Astrocyte of the cerebellum (primary cell): ENCODE measurements at regions not wholly inside any gene's neighbourhood (a gene's known extent, or its start where the extent isn't known, plus 50 kb on each side); places are given as distances from the start of the nearest gene placed in this dataset.
"Not testable (repeated sequence)": the region's sequence is repeated elsewhere in the genome, so short reads cannot be mapped to it uniquely, and the experiment has no call there.

Source experiments
- DNase-seq: peaks from one replicate; pipeline ENCODE4 v3.0.0-alpha.2; 2011; ENCODE audit warnings: low read depth
- H3K4me3 ChIP-seq: 2 replicates; pipeline ENCODE4 v1.5.1; 2011; ENCODE audit warnings: mild to moderate bottlenecking, low read depth, low read length, moderate library complexity
- in situ Hi-C: cut with HindIII; loops from 2 replicates; pipeline ENCODE4 v1.10.0; 2017; ENCODE audit warnings: low sequenced_read_pairs
- TF ChIP-seq, protein P1 (sequence below): IDR thresholded peaks from 2 replicates; pipeline ENCODE4 v1.5.1; 2012; ENCODE audit warnings: low read length, low read depth, moderate library complexity, mild to moderate bottlenecking; ENCODE audit errors: missing control alignments

DNA sequence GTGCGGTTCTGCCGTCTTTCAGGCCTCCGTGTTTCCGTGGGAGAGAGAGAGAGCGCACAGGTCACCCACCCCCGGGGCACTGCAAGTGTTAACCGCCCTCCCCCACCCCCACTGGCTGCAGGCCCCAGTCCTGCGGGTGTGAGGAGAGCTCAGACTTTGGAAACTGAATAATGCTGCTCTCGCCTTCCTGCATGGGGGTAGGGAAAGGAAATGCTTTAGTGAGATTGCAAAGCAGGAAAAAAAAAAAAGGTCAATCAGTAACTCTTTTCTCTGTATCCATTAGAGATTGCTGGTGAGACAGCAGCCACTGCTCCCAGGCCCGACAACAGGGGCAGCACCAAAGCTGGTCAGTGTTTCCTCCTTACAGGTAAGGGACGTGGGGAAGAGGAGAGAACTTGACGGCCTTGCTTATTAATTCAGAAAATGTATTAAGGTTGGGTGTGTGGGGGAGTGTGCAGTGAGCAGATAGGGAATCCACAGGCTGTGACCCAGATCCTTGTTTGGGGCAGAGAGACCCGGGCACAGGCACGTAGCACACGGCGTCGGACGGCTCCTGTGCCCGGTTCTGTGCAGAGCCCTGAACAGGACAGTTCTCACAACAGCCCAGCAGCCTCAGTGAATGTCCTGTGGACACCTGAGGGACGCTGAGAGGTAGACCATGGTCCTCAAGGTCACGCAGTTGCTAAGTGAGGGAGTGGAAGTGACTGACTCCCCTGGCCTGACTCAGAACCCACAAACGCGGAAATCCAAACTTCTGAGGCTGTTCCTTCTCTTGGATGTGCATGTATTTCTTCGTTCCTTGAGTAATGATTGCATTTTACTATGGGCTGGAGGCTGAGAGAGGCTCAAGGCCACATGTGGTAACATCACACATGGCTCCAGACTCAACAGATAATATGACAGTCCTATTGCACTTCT, 156.5 kb downstream of the FOXL1 start:
- TF ChIP-seq, protein P1, sequence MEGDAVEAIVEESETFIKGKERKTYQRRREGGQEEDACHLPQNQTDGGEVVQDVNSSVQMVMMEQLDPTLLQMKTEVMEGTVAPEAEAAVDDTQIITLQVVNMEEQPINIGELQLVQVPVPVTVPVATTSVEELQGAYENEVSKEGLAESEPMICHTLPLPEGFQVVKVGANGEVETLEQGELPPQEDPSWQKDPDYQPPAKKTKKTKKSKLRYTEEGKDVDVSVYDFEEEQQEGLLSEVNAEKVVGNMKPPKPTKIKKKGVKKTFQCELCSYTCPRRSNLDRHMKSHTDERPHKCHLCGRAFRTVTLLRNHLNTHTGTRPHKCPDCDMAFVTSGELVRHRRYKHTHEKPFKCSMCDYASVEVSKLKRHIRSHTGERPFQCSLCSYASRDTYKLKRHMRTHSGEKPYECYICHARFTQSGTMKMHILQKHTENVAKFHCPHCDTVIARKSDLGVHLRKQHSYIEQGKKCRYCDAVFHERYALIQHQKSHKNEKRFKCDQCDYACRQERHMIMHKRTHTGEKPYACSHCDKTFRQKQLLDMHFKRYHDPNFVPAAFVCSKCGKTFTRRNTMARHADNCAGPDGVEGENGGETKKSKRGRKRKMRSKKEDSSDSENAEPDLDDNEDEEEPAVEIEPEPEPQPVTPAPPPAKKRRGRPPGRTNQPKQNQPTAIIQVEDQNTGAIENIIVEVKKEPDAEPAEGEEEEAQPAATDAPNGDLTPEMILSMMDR = no peak
- in situ Hi-C loops = no loop called here
- no peak for DNase-seq
- no peak overlapping the region for H3K4me3 ChIP-seq

DNA sequence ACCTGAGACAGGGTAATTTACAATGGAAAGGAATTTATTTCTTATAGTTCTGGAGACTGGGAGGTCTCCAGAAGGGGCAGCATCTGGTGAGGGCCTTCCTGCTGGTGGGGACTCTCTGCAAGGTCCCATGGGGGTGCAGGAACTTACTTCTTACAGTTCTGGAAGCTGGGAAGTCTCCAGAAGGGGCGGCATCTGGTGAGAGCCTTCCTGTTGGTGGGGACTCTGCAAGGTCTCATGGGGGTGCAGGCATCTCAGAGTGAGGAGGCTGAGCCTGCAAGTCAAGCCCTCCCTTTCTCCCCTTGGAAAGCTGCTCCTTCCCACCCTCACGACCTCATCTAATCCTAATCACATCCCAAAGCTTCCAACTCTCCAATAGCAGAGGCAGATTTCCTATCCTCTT, 157.4 kb downstream of the FOXL1 start:
- DNase-seq = no peak
- TF ChIP-seq, protein P1 = no peak
- in situ Hi-C loops = no loop called here
- H3K4me3 ChIP-seq = no peak overlapping the region

DNA sequence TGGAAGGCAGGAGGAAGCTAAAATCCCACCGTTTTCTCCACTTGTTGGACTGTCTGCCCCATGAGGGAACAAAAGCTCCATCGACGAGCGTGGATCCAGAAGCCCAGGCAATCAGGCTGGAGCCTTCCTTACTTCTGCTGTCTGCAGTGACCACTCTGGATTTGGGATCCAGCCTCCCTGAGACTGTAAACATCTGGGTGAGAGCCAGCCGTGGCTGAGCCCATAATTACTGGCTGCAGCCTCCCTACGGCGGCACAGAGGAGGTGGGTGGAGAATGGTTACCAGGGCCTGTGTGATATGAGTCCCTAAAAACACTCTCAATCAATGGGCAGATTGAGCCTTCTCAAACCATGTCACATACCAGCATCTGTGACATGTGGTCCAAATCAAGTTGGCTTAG, 158.2 kb downstream of the FOXL1 start:
- in situ Hi-C loops = no loop called here
- TF ChIP-seq, protein P1 = no peak
- no peak overlapping the region for H3K4me3 ChIP-seq
- no peak for DNase-seq

DNA sequence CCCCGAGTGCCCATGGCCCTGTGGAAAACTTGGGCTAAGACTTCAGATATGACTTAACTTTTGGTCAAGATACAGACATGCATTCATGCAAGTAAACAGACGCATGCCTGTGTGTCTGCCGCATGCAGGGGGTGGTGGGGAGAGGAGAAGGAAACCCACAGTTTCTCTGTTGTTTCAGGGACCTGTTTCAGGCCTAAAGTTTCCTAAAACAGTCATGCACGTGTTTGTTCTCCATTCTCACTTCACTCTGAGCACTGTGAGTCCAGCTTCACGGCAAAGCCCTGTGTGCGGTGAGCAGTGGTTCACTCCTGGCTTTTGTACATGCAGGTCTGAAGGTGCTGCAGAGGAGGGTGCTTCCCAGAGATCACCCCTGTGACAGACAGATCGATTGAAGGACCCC, 158.7 kb downstream of the FOXL1 start:
- TF ChIP-seq, protein P1 = no peak
- no peak overlapping the region for H3K4me3 ChIP-seq
- DNase-seq = no peak
- in situ Hi-C loops = no loop called here

DNA sequence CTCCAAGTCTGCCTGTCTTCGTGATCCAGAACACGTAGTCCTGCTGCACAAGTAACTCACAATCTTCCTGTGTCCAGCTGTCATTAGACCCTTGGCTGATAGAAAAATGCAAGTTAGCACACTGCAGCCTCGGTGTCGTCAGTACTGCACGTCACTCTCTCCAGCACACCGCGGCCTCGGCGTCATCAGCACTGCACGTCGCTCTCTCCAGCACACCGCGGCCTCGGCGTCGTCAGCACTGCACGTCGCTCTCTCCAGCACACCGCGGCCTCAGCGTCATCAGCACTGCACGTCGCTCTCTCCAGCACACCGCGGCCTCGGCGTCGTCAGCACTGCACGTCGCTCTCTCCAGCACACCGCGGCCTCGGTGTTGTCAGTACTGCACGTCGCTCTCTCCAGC, 160.0 kb downstream of the FOXL1 start:
- H3K4me3 ChIP-seq, in situ Hi-C loops, DNase-seq: not testable (repeated sequence)

DNA sequence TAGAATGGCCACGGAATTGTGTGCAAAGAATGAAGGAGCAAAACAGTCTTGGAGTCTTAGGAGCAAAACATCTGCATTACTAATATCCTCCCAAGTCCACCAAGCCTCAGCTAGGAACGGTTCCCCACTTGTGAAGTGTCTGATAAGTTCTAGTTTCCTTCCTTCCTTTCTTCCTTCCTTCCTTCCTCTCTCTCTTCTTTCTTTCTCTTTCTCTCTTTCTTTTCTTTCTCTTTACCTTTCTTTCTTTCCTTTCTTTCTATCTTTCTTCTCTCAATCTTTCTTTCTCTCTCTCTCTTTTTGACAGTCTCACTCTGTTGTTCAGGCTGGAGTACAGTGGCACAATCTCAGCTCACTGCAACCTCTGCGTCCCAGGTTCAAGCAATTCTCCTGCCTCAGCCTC, 160.8 kb downstream of the FOXL1 start:
- H3K4me3 ChIP-seq = no peak overlapping the region

DNA sequence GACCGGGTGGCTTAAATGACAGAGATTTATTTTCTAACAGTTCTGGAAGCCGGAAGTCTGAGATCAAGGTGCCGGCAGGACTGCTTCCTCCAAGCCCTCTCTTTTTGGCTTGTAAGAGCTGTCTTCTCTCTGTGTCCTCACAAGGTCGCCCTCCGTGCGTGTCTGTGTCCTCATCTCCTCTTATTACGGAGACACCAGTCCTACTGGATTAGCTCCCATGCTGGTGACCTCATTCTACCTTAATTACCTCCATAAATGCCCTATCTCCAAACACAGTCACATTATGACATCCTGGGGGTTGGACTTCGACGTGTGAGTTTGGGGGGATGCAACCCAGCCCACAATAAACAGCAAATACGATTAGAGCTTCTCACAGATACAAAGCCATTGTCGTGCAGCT, 161.5 kb downstream of the FOXL1 start:
- DNase-seq = no peak
- TF ChIP-seq, protein P1 = no peak
- H3K4me3 ChIP-seq = no peak overlapping the region
- in situ Hi-C loops = no loop called here

More for the DNA sequence above, 160.8 kb downstream of the FOXL1 start:
- no peak for DNase-seq
- TF ChIP-seq, protein P1 = no peak
- in situ Hi-C loops = no loop called here
